Mesothelial cell of epicardium (in vitro differentiated cells): ENCODE measurements at regions not wholly inside any gene's neighbourhood (a gene's known extent, or its start where the extent isn't known, plus 50 kb on each side); places are given as distances from the start of the nearest gene placed in this dataset.

Source experiments
- DNase-seq, 2 experiments: peaks; one replicate each; pipeline ENCODE4 v3.0.0; 2021; ENCODE audit warnings: low spot score in 2 of 2; ENCODE audit not compliant: unreplicated experiment in 2 of 2
- H3K27ac Mint-ChIP-seq: 2 replicates; pipeline ENCODE4 v1.8.0; 2021; ENCODE audit warnings: mixed read lengths
- H3K27me3 Mint-ChIP-seq: 2 replicates; pipeline ENCODE4 v1.8.0; 2021; ENCODE audit warnings: low read depth, mixed read lengths
- H3K36me3 Mint-ChIP-seq: 2 replicates; pipeline ENCODE4 v1.8.0; 2021; ENCODE audit warnings: mixed read lengths
- H3K4me1 Mint-ChIP-seq: 2 replicates; pipeline ENCODE4 v1.8.0; 2021; ENCODE audit warnings: mixed read lengths
- H3K4me3 Mint-ChIP-seq: 2 replicates; pipeline ENCODE4 v1.8.0; 2021; ENCODE audit warnings: mild to moderate bottlenecking, moderate library complexity, mixed read lengths
- H3K9me3 Mint-ChIP-seq: 2 replicates; pipeline ENCODE4 v1.8.0; 2021; ENCODE audit warnings: mixed read lengths
- TF ChIP-seq, protein P1 (sequence below): fragments of 200-600 bp; sonication (generic); IDR thresholded peaks from one replicate; pipeline ENCODE4 v1.5.0; 2021; ENCODE audit warnings: antibody characterized with exemption; ENCODE audit not compliant: unreplicated experiment

DNA sequence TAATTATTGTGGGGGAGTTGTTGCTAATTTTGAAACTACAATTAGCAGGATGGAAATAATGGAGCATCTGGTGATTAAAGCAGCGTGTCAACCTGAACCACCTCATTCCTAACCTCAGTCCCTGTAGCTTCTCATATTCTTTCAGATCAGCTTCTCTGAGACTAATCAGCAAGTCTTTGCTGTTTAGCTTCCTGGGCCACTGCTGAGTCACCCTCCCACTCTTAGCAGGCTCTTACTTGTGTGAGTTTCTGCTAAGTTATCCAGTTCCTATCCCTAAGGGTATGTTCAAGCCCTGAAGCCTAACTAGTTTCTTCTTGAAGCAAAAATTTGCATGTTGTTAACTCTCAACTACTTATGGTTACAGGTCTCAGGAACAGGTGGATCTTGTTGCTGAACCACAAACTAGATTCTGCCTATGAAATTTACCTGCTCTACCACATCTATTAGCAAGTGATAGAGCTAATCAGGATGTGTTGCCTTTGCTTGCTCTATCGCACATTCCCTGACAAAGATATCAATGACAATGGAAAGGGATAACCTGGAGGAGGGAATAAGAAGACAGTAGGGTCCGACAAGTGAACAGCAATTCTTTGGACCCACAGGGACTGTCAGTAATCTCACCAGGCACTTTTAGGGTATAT is 134.2 kb downstream of the EIF4E start:
- no peaks in the 10 kb centered on the region for H3K4me1 Mint-ChIP-seq
- H3K36me3 Mint-ChIP-seq, result no peaks in the 10 kb centered on the region
- H3K27ac Mint-ChIP-seq, result no peak overlapping the region
- no peak for DNase-seq
- H3K4me3 Mint-ChIP-seq, result no peak overlapping the region
- TF ChIP-seq, protein P1, sequence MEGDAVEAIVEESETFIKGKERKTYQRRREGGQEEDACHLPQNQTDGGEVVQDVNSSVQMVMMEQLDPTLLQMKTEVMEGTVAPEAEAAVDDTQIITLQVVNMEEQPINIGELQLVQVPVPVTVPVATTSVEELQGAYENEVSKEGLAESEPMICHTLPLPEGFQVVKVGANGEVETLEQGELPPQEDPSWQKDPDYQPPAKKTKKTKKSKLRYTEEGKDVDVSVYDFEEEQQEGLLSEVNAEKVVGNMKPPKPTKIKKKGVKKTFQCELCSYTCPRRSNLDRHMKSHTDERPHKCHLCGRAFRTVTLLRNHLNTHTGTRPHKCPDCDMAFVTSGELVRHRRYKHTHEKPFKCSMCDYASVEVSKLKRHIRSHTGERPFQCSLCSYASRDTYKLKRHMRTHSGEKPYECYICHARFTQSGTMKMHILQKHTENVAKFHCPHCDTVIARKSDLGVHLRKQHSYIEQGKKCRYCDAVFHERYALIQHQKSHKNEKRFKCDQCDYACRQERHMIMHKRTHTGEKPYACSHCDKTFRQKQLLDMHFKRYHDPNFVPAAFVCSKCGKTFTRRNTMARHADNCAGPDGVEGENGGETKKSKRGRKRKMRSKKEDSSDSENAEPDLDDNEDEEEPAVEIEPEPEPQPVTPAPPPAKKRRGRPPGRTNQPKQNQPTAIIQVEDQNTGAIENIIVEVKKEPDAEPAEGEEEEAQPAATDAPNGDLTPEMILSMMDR, result no peak
- no peaks in the 10 kb centered on the region for H3K27me3 Mint-ChIP-seq
- H3K9me3 Mint-ChIP-seq, result no peaks in the 10 kb centered on the region

DNA sequence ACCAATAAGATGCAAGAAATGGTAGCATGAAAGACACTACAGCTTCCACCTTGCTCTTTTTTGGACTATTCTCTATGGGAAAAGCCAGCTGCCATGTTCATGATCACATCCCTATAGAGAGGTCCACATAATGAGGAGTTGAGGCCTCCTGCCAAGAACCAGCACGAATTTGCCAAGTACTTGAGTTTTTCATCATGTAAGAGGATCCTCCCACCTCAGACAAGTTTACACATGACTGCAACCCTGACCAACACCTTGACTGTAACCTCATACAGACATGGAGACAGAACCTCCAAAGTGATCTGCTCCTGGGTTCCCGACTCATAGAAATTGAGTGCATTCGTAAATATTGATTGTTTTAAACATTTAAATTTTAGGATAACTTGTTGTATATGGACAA is 135.2 kb upstream of the TSPAN5 start:
- TF ChIP-seq, protein P1, result no peak
- DNase-seq, result no peak
- Mint-ChIP-seq H3K4me3 (no peak overlapping the region), H3K27me3 (no peaks in the 10 kb centered on the region), H3K9me3 (peaks cover 6% of the 10 kb centered on the region), H3K27ac (no peak overlapping the region), H3K36me3 (no peaks in the 10 kb centered on the region), H3K4me1 (no peaks in the 10 kb centered on the region)

DNA sequence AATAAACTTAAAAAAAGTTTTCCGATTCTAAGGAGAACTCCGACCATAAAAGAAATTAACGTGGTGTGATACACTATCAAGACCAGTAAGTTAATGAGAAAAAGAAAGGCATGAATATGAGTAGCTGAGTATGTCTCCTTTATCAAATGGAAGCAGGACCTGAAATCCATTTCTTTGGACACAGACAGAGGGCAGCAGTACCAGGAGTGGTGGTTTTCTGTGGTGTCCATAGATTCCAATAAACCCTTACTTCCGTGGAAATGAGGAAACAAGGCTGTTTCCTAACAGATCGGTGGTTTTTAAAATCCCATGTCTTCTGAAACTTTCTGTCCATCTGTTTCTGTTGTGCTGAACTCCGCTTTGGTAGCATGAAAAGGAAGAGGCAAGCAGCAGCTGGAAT is 128.5 kb upstream of the TSPAN5 start:
- H3K4me1 Mint-ChIP-seq, result peaks cover 3% of the 10 kb centered on the region
- H3K4me3 Mint-ChIP-seq, result no peak overlapping the region
- no peak overlapping the region for H3K27ac Mint-ChIP-seq
- H3K27me3 Mint-ChIP-seq, result no peaks in the 10 kb centered on the region
- no peaks in the 10 kb centered on the region for H3K36me3 Mint-ChIP-seq
- DNase-seq, result no peak
- TF ChIP-seq, protein P1, result no peak
- H3K9me3 Mint-ChIP-seq, result peaks cover 6% of the 10 kb centered on the region

DNA sequence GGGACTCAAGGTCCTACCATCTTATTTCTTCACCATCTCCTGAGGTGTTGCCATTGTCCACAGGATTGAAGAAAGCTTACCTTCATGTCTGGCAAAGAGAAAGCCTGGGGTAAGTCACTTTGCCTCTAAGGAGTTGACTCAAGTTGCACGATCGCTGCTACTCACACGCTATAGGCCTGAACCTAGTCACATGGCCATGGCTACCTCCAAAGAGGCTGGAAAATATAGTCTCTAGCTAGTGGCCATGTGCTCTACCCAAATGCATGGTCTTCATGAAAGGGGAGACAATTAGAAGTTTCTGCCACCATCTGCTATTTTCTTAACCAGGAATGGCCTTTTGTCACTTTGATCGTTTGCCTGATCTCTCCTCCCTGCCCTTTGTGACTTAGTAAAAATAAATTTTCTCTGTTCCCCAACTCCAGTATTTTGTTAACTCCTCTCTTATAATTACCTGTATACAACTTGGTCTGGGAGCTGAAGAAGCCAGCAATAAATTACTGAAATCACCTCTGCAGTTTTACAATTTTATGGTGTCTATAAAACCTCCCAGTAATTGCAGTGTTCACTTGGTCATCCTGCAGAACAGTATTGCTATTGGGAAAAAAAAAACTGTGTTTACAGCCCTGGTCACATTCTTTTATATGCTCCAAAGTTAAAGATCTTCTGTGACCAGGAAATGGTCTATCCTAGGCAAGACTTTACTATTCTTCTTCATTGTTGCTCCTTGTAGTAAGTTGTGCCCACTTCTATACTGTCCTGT is 126.7 kb upstream of the TSPAN5 start:
- DNase-seq, result no peak
- Mint-ChIP-seq H3K27ac (no peak overlapping the region), H3K9me3 (peaks cover 6% of the 10 kb centered on the region), H3K4me3 (no peak overlapping the region), H3K4me1 (peaks cover 13% of the 10 kb centered on the region), H3K36me3 (no peaks in the 10 kb centered on the region), H3K27me3 (no peaks in the 10 kb centered on the region)
- TF ChIP-seq, protein P1, result no peak

DNA sequence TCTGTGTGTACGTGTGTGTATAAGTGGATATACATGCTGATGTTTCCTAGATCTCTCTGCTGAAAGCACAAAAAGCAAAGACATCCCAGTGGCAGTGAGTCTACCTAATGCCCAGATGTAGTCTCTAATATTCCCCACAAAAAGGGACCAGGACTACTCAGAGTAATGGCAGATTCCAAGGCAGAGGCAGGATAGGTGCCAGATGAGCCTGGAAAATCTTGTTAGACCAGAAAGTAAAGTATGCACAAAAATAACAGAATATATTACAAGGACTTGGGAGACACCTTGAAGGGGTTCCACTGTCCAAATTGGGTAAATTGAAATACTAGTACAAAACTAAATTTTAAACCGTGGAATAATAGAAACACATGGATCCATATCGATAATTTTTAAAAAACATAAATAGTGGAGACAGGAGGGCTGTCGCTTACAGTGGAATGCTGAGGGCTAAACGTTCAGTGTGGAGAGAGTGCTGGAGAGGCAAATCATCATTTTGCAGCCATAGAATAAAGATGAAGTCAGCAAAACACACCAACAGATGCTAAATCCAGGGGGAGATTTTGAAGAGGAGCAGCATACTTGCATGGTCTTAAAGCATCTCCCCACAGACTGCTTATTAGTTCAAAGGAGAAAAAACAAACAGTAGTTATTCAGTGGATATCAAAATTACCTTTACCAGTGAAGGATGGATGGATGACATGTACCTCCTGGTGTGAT is 123.4 kb upstream of the TSPAN5 start:
- H3K27me3 Mint-ChIP-seq, result no peaks in the 10 kb centered on the region
- no peaks in the 10 kb centered on the region for H3K9me3 Mint-ChIP-seq
- H3K4me1 Mint-ChIP-seq, result peaks cover 21% of the 10 kb centered on the region
- H3K4me3 Mint-ChIP-seq, result no peak overlapping the region
- DNase-seq, result no peak
- TF ChIP-seq, protein P1, result no peak
- H3K27ac Mint-ChIP-seq, result no peak overlapping the region
- H3K36me3 Mint-ChIP-seq, result no peaks in the 10 kb centered on the region
